HS-27A (cell line): ENCODE measurements at regions not wholly inside any gene's neighbourhood (a gene's known extent, or its start where the extent isn't known, plus 50 kb on each side); places are given as distances from the start of the nearest gene placed in this dataset.
A peak's percentile ranks its signal among the peaks of the same experiment; 100 is the strongest.

Source experiments
- DNase-seq: peaks from one replicate; pipeline ENCODE4 v3.0.0-alpha.2; 2012; ENCODE audit warnings: low read depth, missing footprints

- DNase-seq = peak; percentile 100
These were observed 146.1 kb upstream of the FGGY start for GRCh38 chr1:59150577-59151386.

GRCh38 chr1:59151387-59151761 is 145.5 kb upstream of the FGGY start:
- DNase-seq = no peak

GRCh38 chr1:59151860-59152259 is 145.0 kb upstream of the FGGY start:
- DNase-seq = no peak

- DNase-seq = no peak
These were observed 144.4 kb upstream of the FGGY start for GRCh38 chr1:59152511-59152910.

- no peak for DNase-seq
These were observed 142.5 kb upstream of the FGGY start for GRCh38 chr1:59154401-59154800.

GRCh38 chr1:59155351-59155750 is 141.5 kb upstream of the FGGY start:
- no peak for DNase-seq

GRCh38 chr1:59156051-59156450 is 140.8 kb upstream of the FGGY start:
- no peak for DNase-seq

GRCh38 chr1:59156526-59157199 is 140.2 kb upstream of the FGGY start:
- no peak for DNase-seq

- no peak for DNase-seq
These were observed 138.6 kb upstream of the FGGY start for GRCh38 chr1:59158321-59158720.

- DNase-seq = no peak
These were observed 137.2 kb upstream of the FGGY start for GRCh38 chr1:59159557-59160203.

- DNase-seq = no peak
These were observed 135.8 kb upstream of the FGGY start for GRCh38 chr1:59161136-59161535.

- DNase-seq = no peak
These were observed 134.2 kb upstream of the FGGY start for GRCh38 chr1:59162665-59163064.

GRCh38 chr1:59163268-59164092 is 133.4 kb upstream of the FGGY start:
- DNase-seq = no peak

- DNase-seq = no peak
These were observed 132.5 kb upstream of the FGGY start for GRCh38 chr1:59164371-59164770.

- no peak for DNase-seq
These were observed 131.5 kb upstream of the FGGY start for GRCh38 chr1:59165353-59165752.

- no peak for DNase-seq
These were observed 127.2 kb upstream of the FGGY start for GRCh38 chr1:59169703-59170102.

- no peak for DNase-seq
These were observed 126.2 kb upstream of the FGGY start for GRCh38 chr1:59170659-59171058.

GRCh38 chr1:59171788-59172187 is 125.1 kb upstream of the FGGY start:
- DNase-seq = no peak

- no peak for DNase-seq
These were observed 124.2 kb upstream of the FGGY start for GRCh38 chr1:59172693-59173092.

GRCh38 chr1:59173721-59174120 is 123.2 kb upstream of the FGGY start:
- no peak for DNase-seq

- no peak for DNase-seq
These were observed 120.4 kb upstream of the FGGY start for GRCh38 chr1:59176471-59176870.

- no peak for DNase-seq
These were observed 119.1 kb upstream of the FGGY start for GRCh38 chr1:59177756-59178155.
